PC-3 (cell line): ENCODE measurements at regions not wholly inside any gene's neighbourhood (a gene's known extent, or its start where the extent isn't known, plus 50 kb on each side); places are given as distances from the start of the nearest gene placed in this dataset.
A peak's percentile ranks its signal among the peaks of the same experiment; 100 is the strongest.
"Not testable (repeated sequence)": the region's sequence is repeated elsewhere in the genome, so short reads cannot be mapped to it uniquely, and the experiment has no call there.

ENCODE experiments used
- ATAC-seq: fragments of 200-7000 bp; cut with Tn5 transposase; 2 replicates; pipeline ENCODE4 v1.9.1; 2020; ENCODE audit warnings: mild to moderate bottlenecking, moderate library complexity
- BruUV-seq: library from RNA; stranded (reverse); fragments of 400-500 nt; replicated peaks from 2 replicates; lab custom pipeline; 2021; lab: Mats Ljungman, UMichigan
- CTCF ChIA-PET: fragments of 300-600 bp; sonication (Branson Sonifier 250); formaldehyde crosslinking; loops from one replicate; lab custom pipeline; 2022; ENCODE audit warnings: antibody characterized with exemption; lab: Charles Lee
- POLR2A ChIA-PET: fragments of 300-600 bp; sonication (Branson Sonifier 250); formaldehyde crosslinking; loops from one replicate; lab custom pipeline; 2022; ENCODE audit warnings: antibody characterized with exemption; ENCODE audit not compliant: unreplicated experiment; lab: Charles Lee
- DNase-seq: peaks from one replicate; pipeline ENCODE4 v3.0.0-alpha.2; 2015
- H2AFZ ChIP-seq: fragments of 300-600 bp; sonication (generic); 2 replicates; pipeline ENCODE4 v1.6.0; 2016; ENCODE audit warnings: antibody characterized with exemption, low read length
- H3F3A ChIP-seq: fragments of 300-600 bp; sonication (generic); one replicate; pipeline ENCODE4 v1.6.0; 2017; ENCODE audit warnings: antibody characterized with exemption, low read length, control low read depth, mild to moderate bottlenecking; ENCODE audit not compliant: unreplicated experiment
- H3K27ac ChIP-seq: fragments of 300-600 bp; sonication (generic); 2 replicates; pipeline ENCODE4 v1.5.1; 2016; ENCODE audit warnings: mild to moderate bottlenecking, low read length
- H3K27me3 ChIP-seq: fragments of 300-600 bp; sonication (generic); 2 replicates; pipeline ENCODE4 v1.6.1; 2016; ENCODE audit warnings: low read length, mixed read lengths
- H3K36me3 ChIP-seq: fragments of 300-600 bp; sonication (generic); 2 replicates; pipeline ENCODE4 v1.6.1; 2016; ENCODE audit warnings: low read depth, mixed run types, low read length, mixed read lengths
- H3K4me1 ChIP-seq: fragments of 300-600 bp; sonication (generic); 2 replicates; pipeline ENCODE4 v1.5.1; 2016; ENCODE audit warnings: low read length; ENCODE audit not compliant: insufficient read depth
- H3K4me2 ChIP-seq: fragments of 300-600 bp; sonication (generic); 2 replicates; pipeline ENCODE4 v1.6.0; 2016; ENCODE audit warnings: low read length
- H3K4me3 ChIP-seq: fragments of 300-600 bp; sonication (generic); 2 replicates; pipeline ENCODE4 v1.5.1; 2016; ENCODE audit warnings: mild to moderate bottlenecking, low read length, mixed read lengths
- H3K79me2 ChIP-seq: fragments of 300-600 bp; sonication (generic); 2 replicates; pipeline ENCODE4 v1.6.1; 2017; ENCODE audit warnings: low read length, mixed read lengths
- H3K9ac ChIP-seq: fragments of 300-600 bp; sonication (generic); 2 replicates; pipeline ENCODE4 v1.6.0; 2016; ENCODE audit warnings: mild to moderate bottlenecking, low read length
- H3K9me2 ChIP-seq: fragments of 300-600 bp; sonication (generic); replicated peaks from 2 replicates; pipeline ENCODE4 v1.6.1; 2016; ENCODE audit warnings: mixed run types, low read length, mixed read lengths
- H3K9me3 ChIP-seq: fragments of 300-600 bp; sonication (generic); 2 replicates; pipeline ENCODE4 v1.6.1; 2016; ENCODE audit warnings: low read length, mixed read lengths
- H4K20me1 ChIP-seq: fragments of 300-600 bp; sonication (generic); 2 replicates; pipeline ENCODE4 v1.6.1; 2016; ENCODE audit warnings: low read length, mixed read lengths
- EZH2 ChIP-seq: fragments of 300-600 bp; sonication (generic); IDR thresholded peaks from one replicate; pipeline ENCODE4 v1.6.1; 2017; ENCODE audit warnings: antibody characterized with exemption, mild to moderate bottlenecking, low read length; ENCODE audit not compliant: unreplicated experiment
- EZH2phosphoT487 ChIP-seq: fragments of 300-600 bp; sonication (generic); IDR thresholded peaks from 2 replicates; pipeline ENCODE4 v1.6.1; 2018; ENCODE audit warnings: mild to moderate bottlenecking, antibody characterized with exemption, low read length, borderline replicate concordance
- intact Hi-C: fragments of 100-400 bp; cut with micrococcal nuclease; formaldehyde crosslinking; loops from 2 replicates; pipeline ENCODE4 v1.9.0; 2023
- TF ChIP-seq, protein P1 (sequence below): fragments of 300-600 bp; sonication (generic); conservative IDR thresholded peaks from 2 replicates; pipeline ENCODE4 v1.5.1; 2017; ENCODE audit warnings: antibody characterized with exemption, low read depth, mild to moderate bottlenecking, low read length

DNA sequence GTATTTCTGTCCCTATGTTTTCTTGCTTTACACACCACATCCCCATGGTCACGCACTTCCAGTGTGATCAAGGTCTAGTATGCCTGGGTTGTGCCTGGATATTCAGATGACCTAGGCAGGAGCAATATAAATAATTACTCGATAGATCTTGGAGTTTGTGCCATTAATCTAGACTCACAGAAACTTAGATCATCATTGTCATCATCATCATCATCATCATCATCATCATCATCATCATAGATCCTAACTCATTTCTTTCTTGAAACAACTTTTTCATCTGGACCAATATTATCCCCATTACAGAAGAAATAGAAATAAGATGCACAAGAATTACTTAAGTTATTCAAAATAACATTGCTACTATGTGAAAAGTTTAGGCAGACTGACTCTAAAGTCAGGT is 130.3 kb upstream of the LRRTM4 start:
- intact Hi-C loops, result no loop called here
- Histone ChIP-seq H3K9me3 (0 out of 2 replicates have a peak, but pooled peaks cover 4% of the 10 kb centered on the region), H3K4me3 (no peak overlapping the region), H3K36me3 (no peaks in the 10 kb centered on the region), H3K9ac (no peak overlapping the region), H3K27me3 (no peaks in the 10 kb centered on the region), H3K4me1 (no peaks in the 10 kb centered on the region), H3K4me2 (no peak overlapping the region), H2AFZ (no peak overlapping the region), H3K79me2 (no peaks in the 10 kb centered on the region), H3K27ac (no peak overlapping the region), H3F3A (no peaks in the 10 kb centered on the region), H3K9me2 (no peaks in the 10 kb centered on the region), H4K20me1 (no peaks in the 10 kb centered on the region)
- ChIA-PET CTCF (no interaction called here), POLR2A (no interaction called here)
- BruUV-seq, result no TSS peak
- DNase-seq, result no peak
- no peak for ATAC-seq
- TF ChIP-seq EZH2phosphoT487 (no peak), EZH2 (no peak)
- TF ChIP-seq, protein P1, sequence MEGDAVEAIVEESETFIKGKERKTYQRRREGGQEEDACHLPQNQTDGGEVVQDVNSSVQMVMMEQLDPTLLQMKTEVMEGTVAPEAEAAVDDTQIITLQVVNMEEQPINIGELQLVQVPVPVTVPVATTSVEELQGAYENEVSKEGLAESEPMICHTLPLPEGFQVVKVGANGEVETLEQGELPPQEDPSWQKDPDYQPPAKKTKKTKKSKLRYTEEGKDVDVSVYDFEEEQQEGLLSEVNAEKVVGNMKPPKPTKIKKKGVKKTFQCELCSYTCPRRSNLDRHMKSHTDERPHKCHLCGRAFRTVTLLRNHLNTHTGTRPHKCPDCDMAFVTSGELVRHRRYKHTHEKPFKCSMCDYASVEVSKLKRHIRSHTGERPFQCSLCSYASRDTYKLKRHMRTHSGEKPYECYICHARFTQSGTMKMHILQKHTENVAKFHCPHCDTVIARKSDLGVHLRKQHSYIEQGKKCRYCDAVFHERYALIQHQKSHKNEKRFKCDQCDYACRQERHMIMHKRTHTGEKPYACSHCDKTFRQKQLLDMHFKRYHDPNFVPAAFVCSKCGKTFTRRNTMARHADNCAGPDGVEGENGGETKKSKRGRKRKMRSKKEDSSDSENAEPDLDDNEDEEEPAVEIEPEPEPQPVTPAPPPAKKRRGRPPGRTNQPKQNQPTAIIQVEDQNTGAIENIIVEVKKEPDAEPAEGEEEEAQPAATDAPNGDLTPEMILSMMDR, result no peak

DNA sequence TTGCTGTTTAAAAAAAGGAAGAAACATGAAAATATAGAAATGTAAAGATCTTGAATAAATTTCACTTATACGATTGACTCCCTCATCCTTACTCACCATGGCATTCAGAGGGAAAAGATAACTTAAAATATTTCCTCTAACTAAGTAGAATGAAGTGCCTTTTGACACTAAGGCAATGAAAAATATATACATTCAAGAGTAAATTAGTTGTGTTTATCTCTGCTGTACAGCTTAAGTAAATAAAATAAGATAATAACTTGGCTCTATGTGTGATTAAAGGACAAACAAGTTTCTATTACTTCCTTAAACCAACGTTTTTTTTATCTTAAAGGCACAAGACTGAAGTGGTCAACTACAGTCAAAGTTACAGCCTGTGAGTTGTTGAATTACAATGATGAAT is 142.3 kb upstream of the LRRTM4 start:
- H3K9ac ChIP-seq, result no peak overlapping the region
- H2AFZ ChIP-seq, result no peak overlapping the region
- no peaks in the 10 kb centered on the region for H3K79me2 ChIP-seq
- no peaks in the 10 kb centered on the region for H4K20me1 ChIP-seq
- ChIA-PET CTCF (no interaction called here), POLR2A (no interaction called here)
- no peak overlapping the region for H3K4me2 ChIP-seq
- no peaks in the 10 kb centered on the region for H3K27me3 ChIP-seq
- no peak overlapping the region for H3K27ac ChIP-seq
- no peaks in the 10 kb centered on the region for H3K9me2 ChIP-seq
- H3K9me3 ChIP-seq, result peaks cover 5% of the 10 kb centered on the region; the same call in 1 of the 2 replicates
- no peaks in the 10 kb centered on the region for H3F3A ChIP-seq
- no TSS peak for BruUV-seq
- H3K4me1 ChIP-seq, result no peaks in the 10 kb centered on the region
- DNase-seq (no peak), ATAC-seq (no peak)
- TF ChIP-seq, protein P1, result no peak
- TF ChIP-seq EZH2, result no peak
- TF ChIP-seq EZH2phosphoT487, result no peak
- intact Hi-C loops, result no loop called here
- H3K36me3 ChIP-seq, result no peaks in the 10 kb centered on the region
- H3K4me3 ChIP-seq, result no peak overlapping the region

DNA sequence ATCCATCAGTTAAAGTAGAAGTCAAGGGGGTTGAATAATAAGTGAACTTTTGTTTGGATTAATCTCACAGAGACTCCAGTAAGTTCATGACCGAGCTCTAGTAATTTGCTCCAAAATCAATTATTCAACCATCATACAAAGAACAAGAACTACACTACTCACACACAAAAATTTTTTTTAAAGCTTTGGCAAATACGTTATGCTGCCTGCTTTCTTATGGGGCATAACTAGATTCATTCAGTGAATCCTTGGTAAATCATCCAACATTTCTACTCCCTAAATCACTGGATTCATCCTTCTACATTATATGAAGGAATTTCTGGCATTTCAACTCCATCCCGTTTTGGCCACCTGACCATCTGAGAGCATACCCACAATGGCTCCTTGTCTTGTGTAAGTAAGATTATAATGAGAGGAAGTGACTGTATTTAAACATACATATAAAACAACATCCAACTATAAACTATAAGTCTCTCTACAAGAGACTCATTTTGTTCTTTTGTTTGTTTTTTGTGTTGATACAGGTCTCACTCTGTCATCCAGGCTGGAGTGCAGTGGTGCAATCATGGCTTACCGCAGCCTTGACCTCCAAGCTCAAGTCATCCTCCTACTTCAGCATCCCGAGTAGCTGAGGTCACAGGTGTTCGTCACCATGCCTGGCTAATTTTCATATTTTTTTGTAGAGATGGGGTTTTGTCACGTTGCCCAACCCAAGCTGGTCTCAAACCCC is 144.2 kb upstream of the LRRTM4 start:
- Histone ChIP-seq H3K9me3 (peaks cover 5% of the 10 kb centered on the region; the same call in 1 of the 2 replicates), H3K27me3 (no peaks in the 10 kb centered on the region), H3K27ac (peak overlapping the region; percentile 23), H3K9me2 (no peaks in the 10 kb centered on the region), H3K79me2 (no peaks in the 10 kb centered on the region), H2AFZ (no peak overlapping the region), H3F3A (no peaks in the 10 kb centered on the region), H4K20me1 (no peaks in the 10 kb centered on the region), H3K4me3 (no peak overlapping the region), H3K4me1 (no peaks in the 10 kb centered on the region), H3K4me2 (no peak overlapping the region), H3K36me3 (no peaks in the 10 kb centered on the region), H3K9ac (no peak overlapping the region)
- DNase-seq (peak; percentile 43), ATAC-seq (peak; percentile 33; the same call in 1 of the 2 replicates)
- BruUV-seq, result no TSS peak
- POLR2A ChIA-PET, result no interaction called here
- CTCF ChIA-PET, result no interaction called here
- intact Hi-C loops, result no loop called here
- TF ChIP-seq EZH2 (no peak), EZH2phosphoT487 (no peak)
- TF ChIP-seq, protein P1, result no peak

DNA sequence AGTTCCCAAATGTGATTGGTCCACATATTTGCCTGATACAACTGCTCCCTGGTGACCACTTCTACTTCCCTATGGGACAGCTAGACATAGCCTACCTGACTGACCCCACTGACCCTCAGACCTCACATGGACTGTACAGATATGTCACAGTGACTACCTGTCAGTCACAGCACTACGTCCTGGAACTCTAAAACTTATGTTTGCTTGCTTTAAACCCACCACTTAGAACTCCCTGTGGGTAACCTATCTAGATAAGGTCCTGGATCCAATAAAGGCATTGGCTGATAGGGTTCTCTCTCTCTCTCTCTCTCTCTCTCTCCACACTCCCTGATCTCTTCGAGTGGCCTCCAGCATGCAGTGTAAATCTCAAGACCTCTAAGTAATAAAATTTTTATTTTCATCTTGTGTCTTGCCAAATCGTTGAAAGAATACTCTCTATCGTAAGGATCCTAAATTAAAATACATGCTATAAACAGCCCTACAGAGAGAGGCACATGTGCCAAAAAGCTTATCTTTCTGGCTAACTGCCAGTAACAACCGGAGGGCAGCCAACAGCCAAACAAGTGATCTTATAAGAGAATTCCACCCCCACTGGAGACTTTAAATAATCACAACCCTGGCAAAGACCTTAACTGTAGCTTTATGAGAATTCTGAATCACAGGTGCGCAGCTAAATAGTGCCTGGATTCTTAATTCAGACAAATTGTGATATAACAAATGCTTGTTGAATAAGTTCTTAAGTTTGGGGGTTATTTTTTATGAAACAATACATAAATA is 162.6 kb upstream of the LRRTM4 start:
- H3K4me2 ChIP-seq, H3K36me3 ChIP-seq, H3K4me1 ChIP-seq, CTCF ChIA-PET, intact Hi-C loops, H3K4me3 ChIP-seq, ATAC-seq, H4K20me1 ChIP-seq, POLR2A ChIA-PET, H3K27me3 ChIP-seq, H3K9ac ChIP-seq, H2AFZ ChIP-seq, DNase-seq, H3K9me3 ChIP-seq, H3F3A ChIP-seq, H3K79me2 ChIP-seq, BruUV-seq, H3K27ac ChIP-seq, H3K9me2 ChIP-seq: not testable (repeated sequence)
